ENCODE measurements at regions not wholly inside any gene's neighbourhood (a gene's known extent, or its start where the extent isn't known, plus 50 kb on each side); places are given as distances from the start of the nearest gene placed in this dataset.

DNA sequence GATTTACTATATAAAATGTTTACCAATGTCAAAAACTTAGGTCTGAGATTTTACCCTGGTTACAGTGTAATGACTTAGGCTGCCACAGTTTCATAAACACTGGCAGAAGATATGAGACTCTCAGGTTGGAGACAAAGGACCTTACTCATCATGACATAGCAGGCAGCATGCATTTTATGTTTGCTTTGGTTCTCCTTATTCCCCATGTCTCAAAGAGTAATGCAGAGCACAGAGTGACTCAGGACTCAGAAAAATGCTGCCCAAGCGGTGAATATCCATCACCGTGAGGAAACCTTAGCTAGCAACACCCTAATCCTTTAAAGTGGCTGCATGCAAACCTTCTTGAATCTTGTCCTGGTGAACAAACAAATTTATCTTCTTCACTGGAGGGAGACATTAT, 112.1 kb upstream of the EYS start:
- Histone ChIP-seq H3K4me3 (ENCODE audit: low read length in 2 of 2) (no peak overlapping the region), H3K27me3 (ENCODE audit: control insufficient read depth in 1 of 2, insufficient read depth in 2 of 2, low read length in 2 of 2) (no peaks in the 10 kb centered on the region), H3K9ac (ENCODE audit: low read length in 2 of 2) (no peak overlapping the region), H3K9me3 (ENCODE audit: control insufficient read depth in 2 of 2, low read length in 2 of 2) (no peaks in the 10 kb centered on the region), H3K27ac (ENCODE audit: low read length) (no peak overlapping the region), H3K36me3 (ENCODE audit: control insufficient read depth in 2 of 2, insufficient read depth in 2 of 2, low read length in 2 of 2) (no peaks in the 10 kb centered on the region), H3K4me1 (ENCODE audit: control insufficient read depth, insufficient read depth, low read length) (no peaks in the 10 kb centered on the region)

DNA sequence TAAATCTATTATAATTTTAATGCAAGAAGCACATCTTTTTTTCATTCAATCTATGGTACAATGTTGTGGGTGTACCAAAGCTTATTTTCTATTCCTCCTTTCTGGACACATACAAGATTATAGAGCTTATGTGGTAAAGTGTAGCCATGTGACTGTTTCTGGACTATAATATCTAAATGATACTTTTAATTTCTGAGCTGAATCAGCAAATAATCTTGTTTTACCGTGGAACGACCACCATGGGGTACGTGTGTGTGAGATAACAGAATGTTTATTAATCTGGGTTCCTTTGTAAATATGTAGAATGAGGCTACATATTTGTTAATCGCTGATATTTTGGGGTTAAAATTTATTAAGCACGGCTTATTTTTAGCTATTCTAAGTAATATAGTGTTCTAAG, 111.5 kb upstream of the EYS start:
- Histone ChIP-seq H3K36me3 (ENCODE audit: control insufficient read depth in 2 of 2, insufficient read depth in 2 of 2, low read length in 2 of 2) (no peaks in the 10 kb centered on the region), H3K4me1 (ENCODE audit: control insufficient read depth, insufficient read depth, low read length) (no peaks in the 10 kb centered on the region), H3K9me3 (ENCODE audit: control insufficient read depth in 2 of 2, low read length in 2 of 2) (no peaks in the 10 kb centered on the region), H3K27ac (ENCODE audit: low read length) (no peak overlapping the region), H3K9ac (ENCODE audit: low read length in 2 of 2) (no peak overlapping the region), H3K27me3 (ENCODE audit: control insufficient read depth in 1 of 2, insufficient read depth in 2 of 2, low read length in 2 of 2) (no peaks in the 10 kb centered on the region), H3K4me3 (ENCODE audit: low read length in 2 of 2) (no peak overlapping the region)

DNA sequence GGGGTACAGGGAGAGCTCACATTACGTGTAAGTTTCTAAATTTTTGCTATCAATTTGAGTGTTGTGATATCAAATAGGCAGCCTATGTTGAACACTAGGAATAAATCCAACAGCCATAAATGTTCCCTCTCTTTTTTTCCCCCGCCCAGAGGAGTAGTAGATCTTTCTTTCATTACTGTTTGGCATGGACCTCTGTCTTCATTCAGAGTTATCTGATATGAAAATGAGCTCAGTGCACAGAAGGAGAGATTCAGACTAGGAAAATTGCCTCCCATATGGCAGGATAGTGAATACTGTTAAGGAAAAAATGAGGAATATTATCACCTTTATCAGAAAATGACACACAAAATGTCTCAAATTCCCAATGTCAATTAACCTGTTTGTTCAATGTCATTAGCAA, 110.0 kb upstream of the EYS start:
- Histone ChIP-seq H3K4me1 (ENCODE audit: control insufficient read depth, insufficient read depth, low read length) (no peaks in the 10 kb centered on the region), H3K36me3 (ENCODE audit: control insufficient read depth in 2 of 2, insufficient read depth in 2 of 2, low read length in 2 of 2) (no peaks in the 10 kb centered on the region), H3K9me3 (ENCODE audit: control insufficient read depth in 2 of 2, low read length in 2 of 2) (no peaks in the 10 kb centered on the region), H3K9ac (ENCODE audit: low read length in 2 of 2) (no peak overlapping the region), H3K27me3 (ENCODE audit: control insufficient read depth in 1 of 2, insufficient read depth in 2 of 2, low read length in 2 of 2) (no peaks in the 10 kb centered on the region), H3K4me3 (ENCODE audit: low read length in 2 of 2) (no peak overlapping the region), H3K27ac (ENCODE audit: low read length) (no peak overlapping the region)

DNA sequence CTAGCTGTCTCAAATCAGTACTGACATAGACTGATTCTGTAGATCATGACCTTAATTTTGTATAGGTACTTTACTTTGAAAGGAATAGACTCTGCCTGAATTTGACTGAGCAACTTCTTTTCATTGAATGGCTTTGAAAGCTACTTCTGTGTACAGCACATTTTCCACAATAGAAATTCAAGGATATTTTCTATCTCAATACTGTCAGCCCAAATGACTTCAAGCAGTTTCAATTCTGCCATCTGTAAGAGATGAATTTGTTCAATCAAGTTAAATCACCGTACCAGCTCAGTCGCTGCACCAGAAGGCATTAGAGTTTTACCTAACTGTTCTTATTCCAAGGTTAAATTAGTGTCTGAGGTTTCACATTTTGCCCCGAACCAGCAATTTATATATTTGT, 107.0 kb upstream of the EYS start:
- Histone ChIP-seq H3K36me3 (ENCODE audit: control insufficient read depth in 2 of 2, insufficient read depth in 2 of 2, low read length in 2 of 2) (no peaks in the 10 kb centered on the region), H3K27ac (ENCODE audit: low read length) (no peak overlapping the region), H3K4me3 (ENCODE audit: low read length in 2 of 2) (no peak overlapping the region), H3K4me1 (ENCODE audit: control insufficient read depth, insufficient read depth, low read length) (no peaks in the 10 kb centered on the region), H3K9me3 (ENCODE audit: control insufficient read depth in 2 of 2, low read length in 2 of 2) (no peaks in the 10 kb centered on the region), H3K9ac (ENCODE audit: low read length in 2 of 2) (no peak overlapping the region), H3K27me3 (ENCODE audit: control insufficient read depth in 1 of 2, insufficient read depth in 2 of 2, low read length in 2 of 2) (no peaks in the 10 kb centered on the region)

DNA sequence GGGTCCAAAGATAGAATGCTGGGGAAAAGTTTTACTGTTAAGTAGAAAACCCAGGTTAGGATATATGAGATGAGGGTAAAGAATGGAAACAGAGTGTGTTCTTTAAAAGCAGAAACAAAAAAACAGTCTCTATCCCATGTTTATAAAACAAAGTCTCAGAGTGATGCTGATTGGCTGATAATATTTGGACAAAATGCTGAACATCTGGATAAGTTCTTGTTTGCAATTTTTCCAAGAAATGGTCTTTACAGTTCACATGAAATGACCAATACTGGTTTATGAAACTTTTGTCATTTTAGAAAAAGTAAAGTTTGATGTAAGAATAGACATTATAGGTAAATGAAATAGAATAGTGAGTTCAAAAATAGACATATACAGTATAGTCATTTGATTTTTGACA, 96.2 kb upstream of the EYS start:
- H3K36me3 ChIP-seq (ENCODE audit: control insufficient read depth in 2 of 2, insufficient read depth in 2 of 2, low read length in 2 of 2), result no peaks in the 10 kb centered on the region
- H3K27me3 ChIP-seq (ENCODE audit: control insufficient read depth in 1 of 2, insufficient read depth in 2 of 2, low read length in 2 of 2), result no peaks in the 10 kb centered on the region
- no peaks in the 10 kb centered on the region for H3K9me3 ChIP-seq (ENCODE audit: control insufficient read depth in 2 of 2, low read length in 2 of 2)
- H3K4me1 ChIP-seq (ENCODE audit: control insufficient read depth, insufficient read depth, low read length), result no peaks in the 10 kb centered on the region
- H3K9ac ChIP-seq (ENCODE audit: low read length in 2 of 2), result no peak overlapping the region
- no peak overlapping the region for H3K27ac ChIP-seq (ENCODE audit: low read length)
- H3K4me3 ChIP-seq (ENCODE audit: low read length in 2 of 2), result no peak overlapping the region

DNA sequence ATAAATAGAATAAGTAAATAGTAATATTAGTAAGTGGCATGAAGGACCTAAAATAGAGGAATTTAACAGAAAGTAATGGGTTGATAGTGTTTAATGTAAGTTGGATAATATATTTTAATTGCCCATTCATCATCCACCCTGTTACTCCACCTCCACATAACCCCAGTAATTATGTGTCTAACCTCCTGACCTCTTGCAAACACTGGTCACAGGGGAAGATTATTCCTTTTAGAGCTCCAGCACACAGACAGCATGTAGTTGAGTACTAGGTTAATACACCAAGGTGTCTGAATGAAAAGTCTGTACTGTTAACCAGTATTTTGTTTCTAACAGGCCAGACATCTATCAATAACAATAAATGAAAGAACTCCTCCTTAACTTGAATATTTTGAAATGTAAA, 92.4 kb upstream of the EYS start:
- H3K36me3 ChIP-seq (ENCODE audit: control insufficient read depth in 2 of 2, insufficient read depth in 2 of 2, low read length in 2 of 2), result no peaks in the 10 kb centered on the region
- H3K4me3 ChIP-seq (ENCODE audit: low read length in 2 of 2), result no peak overlapping the region
- no peaks in the 10 kb centered on the region for H3K9me3 ChIP-seq (ENCODE audit: control insufficient read depth in 2 of 2, low read length in 2 of 2)
- no peak overlapping the region for H3K27ac ChIP-seq (ENCODE audit: low read length)
- H3K9ac ChIP-seq (ENCODE audit: low read length in 2 of 2), result no peak overlapping the region
- no peaks in the 10 kb centered on the region for H3K4me1 ChIP-seq (ENCODE audit: control insufficient read depth, insufficient read depth, low read length)
- H3K27me3 ChIP-seq (ENCODE audit: control insufficient read depth in 1 of 2, insufficient read depth in 2 of 2, low read length in 2 of 2), result no peaks in the 10 kb centered on the region

DNA sequence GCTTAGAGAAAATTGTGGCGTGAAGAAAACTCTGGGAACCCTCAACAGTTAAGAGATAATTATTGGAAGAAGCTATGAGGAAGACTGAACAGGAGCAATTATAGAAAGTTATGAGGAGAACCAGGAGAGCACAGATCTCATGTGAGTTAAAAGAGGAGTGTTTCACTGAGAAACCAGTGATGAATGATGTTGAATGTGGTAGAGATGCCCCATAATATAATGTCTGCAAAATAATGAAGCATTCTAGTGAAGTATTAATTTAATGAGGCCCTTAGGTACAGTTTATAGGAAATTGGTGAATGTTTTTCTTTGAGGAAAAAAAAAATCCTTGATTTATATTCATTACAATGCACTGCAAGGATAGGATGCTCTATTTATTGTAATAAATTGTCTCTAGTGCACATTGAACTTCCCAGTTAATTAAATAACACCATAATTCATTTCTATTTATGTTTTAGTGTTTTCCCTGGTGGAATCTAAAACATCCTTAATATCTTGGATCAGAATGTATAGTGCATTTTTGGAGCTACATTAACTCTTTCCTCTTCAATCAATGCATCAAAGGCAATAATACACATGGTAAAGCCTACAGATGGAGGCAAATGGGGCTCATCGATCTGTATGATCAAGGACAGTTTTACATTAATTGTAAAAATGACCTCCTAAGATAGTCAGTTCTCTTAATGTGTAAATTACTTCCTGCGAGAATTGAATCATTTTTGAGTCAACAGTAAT, 91.4 kb upstream of the EYS start:
- no peaks in the 10 kb centered on the region for H3K36me3 ChIP-seq (ENCODE audit: control insufficient read depth in 2 of 2, insufficient read depth in 2 of 2, low read length in 2 of 2)
- no peaks in the 10 kb centered on the region for H3K4me1 ChIP-seq (ENCODE audit: control insufficient read depth, insufficient read depth, low read length)
- no peaks in the 10 kb centered on the region for H3K9me3 ChIP-seq (ENCODE audit: control insufficient read depth in 2 of 2, low read length in 2 of 2)
- H3K4me3 ChIP-seq (ENCODE audit: low read length in 2 of 2), result no peak overlapping the region
- no peaks in the 10 kb centered on the region for H3K27me3 ChIP-seq (ENCODE audit: control insufficient read depth in 1 of 2, insufficient read depth in 2 of 2, low read length in 2 of 2)
- H3K27ac ChIP-seq (ENCODE audit: low read length), result no peak overlapping the region
- no peak overlapping the region for H3K9ac ChIP-seq (ENCODE audit: low read length in 2 of 2)

DNA sequence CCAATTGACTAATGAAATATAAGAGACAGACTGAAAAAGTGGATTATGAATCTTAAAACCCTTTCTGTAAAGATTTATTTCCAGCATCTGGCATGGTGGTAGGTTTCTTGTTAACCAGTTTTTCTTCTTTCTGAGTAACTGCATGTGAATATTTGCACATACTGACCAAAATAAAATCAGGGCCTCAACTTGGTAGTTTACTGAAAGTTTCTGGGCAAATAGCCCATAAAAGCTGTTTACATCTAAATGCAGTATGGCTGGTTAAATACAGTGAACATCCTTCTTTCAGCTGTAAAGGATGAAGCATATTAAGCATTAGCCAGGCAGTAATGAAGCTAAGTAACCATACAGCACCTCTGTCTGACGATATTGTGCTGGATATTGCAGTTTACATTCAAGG, 83.6 kb upstream of the EYS start:
- H3K4me1 ChIP-seq (ENCODE audit: control insufficient read depth, insufficient read depth, low read length), result no peaks in the 10 kb centered on the region
- no peaks in the 10 kb centered on the region for H3K36me3 ChIP-seq (ENCODE audit: control insufficient read depth in 2 of 2, insufficient read depth in 2 of 2, low read length in 2 of 2)
- no peak overlapping the region for H3K9ac ChIP-seq (ENCODE audit: low read length in 2 of 2)
- H3K4me3 ChIP-seq (ENCODE audit: low read length in 2 of 2), result no peak overlapping the region
- no peaks in the 10 kb centered on the region for H3K27me3 ChIP-seq (ENCODE audit: control insufficient read depth in 1 of 2, insufficient read depth in 2 of 2, low read length in 2 of 2)
- H3K9me3 ChIP-seq (ENCODE audit: control insufficient read depth in 2 of 2, low read length in 2 of 2), result no peaks in the 10 kb centered on the region
- no peak overlapping the region for H3K27ac ChIP-seq (ENCODE audit: low read length)

DNA sequence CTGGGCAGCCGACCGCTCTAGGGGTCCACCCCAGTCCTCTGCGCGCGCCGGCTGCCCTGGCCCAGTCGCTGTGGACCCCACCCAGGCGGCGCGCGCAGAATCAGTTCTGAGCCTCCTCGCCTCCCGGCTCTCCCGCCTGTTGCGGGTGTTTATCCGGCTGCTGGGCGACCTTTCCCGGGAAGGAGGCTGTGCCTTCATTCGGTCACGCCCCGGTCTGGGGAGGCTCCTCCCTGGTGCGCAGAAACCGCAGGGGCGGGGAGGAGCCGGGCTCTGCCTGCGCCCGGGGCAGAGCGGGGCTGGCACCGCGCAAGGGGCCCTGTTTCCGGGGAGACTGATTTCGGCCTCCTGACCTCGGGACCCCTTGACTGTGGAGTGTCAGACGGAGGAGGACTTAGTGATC, 80.8 kb upstream of the EYS start:
- no peak overlapping the region for H3K27ac ChIP-seq (ENCODE audit: low read length)
- no peaks in the 10 kb centered on the region for H3K27me3 ChIP-seq (ENCODE audit: control insufficient read depth in 1 of 2, insufficient read depth in 2 of 2, low read length in 2 of 2)
- H3K36me3 ChIP-seq (ENCODE audit: control insufficient read depth in 2 of 2, insufficient read depth in 2 of 2, low read length in 2 of 2), result no peaks in the 10 kb centered on the region
- no peaks in the 10 kb centered on the region for H3K9me3 ChIP-seq (ENCODE audit: control insufficient read depth in 2 of 2, low read length in 2 of 2)
- H3K4me1 ChIP-seq (ENCODE audit: control insufficient read depth, insufficient read depth, low read length), result no peaks in the 10 kb centered on the region
- H3K9ac ChIP-seq (ENCODE audit: low read length in 2 of 2), result no peak overlapping the region
- H3K4me3 ChIP-seq (ENCODE audit: low read length in 2 of 2), result no peak overlapping the region

DNA sequence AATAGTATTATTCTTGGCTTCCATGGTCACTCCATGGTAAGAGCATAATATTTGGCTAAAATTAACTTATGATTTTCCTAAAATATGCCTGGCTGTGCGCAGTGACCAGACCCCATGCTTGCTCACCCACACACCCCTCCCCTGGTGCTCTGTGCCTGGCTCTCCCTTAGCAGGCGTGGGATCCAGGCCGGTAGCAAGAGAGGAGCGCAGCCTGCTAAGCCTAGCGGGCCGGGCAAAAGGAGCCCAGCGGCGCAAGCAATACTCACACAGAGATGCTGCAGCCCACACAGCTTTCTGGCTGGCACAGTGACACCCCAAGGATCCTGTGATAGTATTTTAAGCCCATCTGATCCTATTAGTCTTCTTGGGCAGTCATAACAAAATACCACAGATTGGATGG, 79.8 kb upstream of the EYS start:
- Histone ChIP-seq H3K4me3 (ENCODE audit: low read length in 2 of 2) (no peak overlapping the region), H3K27ac (ENCODE audit: low read length) (no peak overlapping the region), H3K9ac (ENCODE audit: low read length in 2 of 2) (no peak overlapping the region), H3K36me3 (ENCODE audit: control insufficient read depth in 2 of 2, insufficient read depth in 2 of 2, low read length in 2 of 2) (no peaks in the 10 kb centered on the region), H3K4me1 (ENCODE audit: control insufficient read depth, insufficient read depth, low read length) (no peaks in the 10 kb centered on the region), H3K9me3 (ENCODE audit: control insufficient read depth in 2 of 2, low read length in 2 of 2) (no peaks in the 10 kb centered on the region), H3K27me3 (ENCODE audit: control insufficient read depth in 1 of 2, insufficient read depth in 2 of 2, low read length in 2 of 2) (no peaks in the 10 kb centered on the region)

DNA sequence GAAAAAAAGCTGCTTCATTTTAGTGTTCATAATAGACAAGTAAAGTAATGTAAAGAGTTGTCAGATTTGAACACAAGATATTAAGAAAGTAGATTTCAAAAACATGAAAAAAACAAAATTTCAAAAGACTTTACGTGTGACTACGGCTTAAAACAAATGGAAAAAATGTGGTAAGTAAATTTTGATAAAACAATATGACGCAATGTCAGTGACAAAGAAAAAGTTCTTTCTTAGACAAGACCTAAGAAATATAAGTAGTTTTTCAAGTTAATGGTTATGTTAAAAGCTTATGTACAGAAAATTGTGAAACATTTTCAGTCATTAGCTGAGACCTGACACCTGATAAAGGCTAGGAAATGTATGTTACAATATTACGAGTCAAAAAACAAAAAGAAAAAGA, 73.7 kb upstream of the EYS start:
- no peak overlapping the region for H3K9ac ChIP-seq (ENCODE audit: low read length in 2 of 2)
- H3K36me3 ChIP-seq (ENCODE audit: control insufficient read depth in 2 of 2, insufficient read depth in 2 of 2, low read length in 2 of 2), result no peaks in the 10 kb centered on the region
- no peaks in the 10 kb centered on the region for H3K4me1 ChIP-seq (ENCODE audit: control insufficient read depth, insufficient read depth, low read length)
- H3K27ac ChIP-seq (ENCODE audit: low read length), result no peak overlapping the region
- no peaks in the 10 kb centered on the region for H3K9me3 ChIP-seq (ENCODE audit: control insufficient read depth in 2 of 2, low read length in 2 of 2)
- H3K4me3 ChIP-seq (ENCODE audit: low read length in 2 of 2), result no peak overlapping the region
- no peaks in the 10 kb centered on the region for H3K27me3 ChIP-seq (ENCODE audit: control insufficient read depth in 1 of 2, insufficient read depth in 2 of 2, low read length in 2 of 2)
